Chondrocyte (in vitro differentiated cells): ENCODE measurements at regions not wholly inside any gene's neighbourhood (a gene's known extent, or its start where the extent isn't known, plus 50 kb on each side); places are given as distances from the start of the nearest gene placed in this dataset.

Experiments
- DNase-seq: peaks from one replicate; pipeline ENCODE4 v3.0.0; 2021; ENCODE audit warnings: mixed read lengths, low spot score
- H3K27ac Mint-ChIP-seq: one replicate; pipeline ENCODE4 v1.8.0; 2021; ENCODE audit warnings: mild to moderate bottlenecking, moderate library complexity, mixed read lengths; ENCODE audit not compliant: unreplicated experiment
- H3K27me3 Mint-ChIP-seq: 2 replicates; pipeline ENCODE4 v1.8.0; 2021; ENCODE audit warnings: low read depth, mixed read lengths
- H3K36me3 Mint-ChIP-seq: 2 replicates; pipeline ENCODE4 v1.8.0; 2021; ENCODE audit warnings: low read depth, mixed read lengths
- H3K4me1 Mint-ChIP-seq: 2 replicates; pipeline ENCODE4 v1.8.0; 2021; ENCODE audit warnings: low read depth, mild to moderate bottlenecking, mixed read lengths
- H3K4me3 Mint-ChIP-seq: one replicate; pipeline ENCODE4 v1.8.0; 2021; ENCODE audit warnings: mild to moderate bottlenecking, moderate library complexity, mixed read lengths; ENCODE audit not compliant: unreplicated experiment
- H3K9me3 Mint-ChIP-seq: 2 replicates; pipeline ENCODE4 v1.8.0; 2021; ENCODE audit warnings: low read depth, mixed read lengths
- CTCF ChIP-seq: fragments of 200-600 bp; sonication (generic); IDR thresholded peaks from 2 replicates; pipeline ENCODE4 v1.5.0; 2021; ENCODE audit warnings: antibody characterized with exemption, mild to moderate bottlenecking, moderate library complexity

- DNase-seq: no peak
- H3K27me3 Mint-ChIP-seq: no peaks in the 10 kb centered on the region
- TF ChIP-seq CTCF: no peak
- no peak overlapping the region for H3K4me3 Mint-ChIP-seq
- H3K4me1 Mint-ChIP-seq: peaks cover 10% of the 10 kb centered on the region
- H3K9me3 Mint-ChIP-seq: no peaks in the 10 kb centered on the region
- H3K27ac Mint-ChIP-seq: no peak overlapping the region
- no peaks in the 10 kb centered on the region for H3K36me3 Mint-ChIP-seq
These were observed 111.9 kb downstream of the NGF start for GRCh38 chr1:115225993-115226685.

GRCh38 chr1:115224636-115225035 lies 113.4 kb downstream of the NGF start:
- Mint-ChIP-seq H3K4me3 (no peak overlapping the region), H3K27me3 (no peaks in the 10 kb centered on the region), H3K9me3 (no peaks in the 10 kb centered on the region), H3K36me3 (no peaks in the 10 kb centered on the region), H3K4me1 (peaks cover 15% of the 10 kb centered on the region), H3K27ac (no peak overlapping the region)
- TF ChIP-seq CTCF: no peak
- no peak for DNase-seq

- H3K4me1 Mint-ChIP-seq: peaks cover 24% of the 10 kb centered on the region
- DNase-seq: no peak
- TF ChIP-seq CTCF: no peak
- H3K27ac Mint-ChIP-seq: no peak overlapping the region
- no peaks in the 10 kb centered on the region for H3K36me3 Mint-ChIP-seq
- no peaks in the 10 kb centered on the region for H3K27me3 Mint-ChIP-seq
- no peak overlapping the region for H3K4me3 Mint-ChIP-seq
- H3K9me3 Mint-ChIP-seq: no peaks in the 10 kb centered on the region
These were observed 115.2 kb downstream of the NGF start for GRCh38 chr1:115222616-115223402.

- Mint-ChIP-seq H3K36me3 (no peaks in the 10 kb centered on the region), H3K27ac (no peak overlapping the region), H3K4me3 (no peak overlapping the region), H3K4me1 (peaks cover 38% of the 10 kb centered on the region), H3K27me3 (no peaks in the 10 kb centered on the region), H3K9me3 (no peaks in the 10 kb centered on the region)
- no peak for DNase-seq
- TF ChIP-seq CTCF: no peak
These were observed 117.4 kb downstream of the NGF start for GRCh38 chr1:115220340-115221270.

GRCh38 chr1:115219927-115220326 lies 118.1 kb downstream of the NGF start:
- Mint-ChIP-seq H3K27me3 (no peaks in the 10 kb centered on the region), H3K27ac (no peak overlapping the region), H3K4me1 (peaks cover 38% of the 10 kb centered on the region), H3K4me3 (no peak overlapping the region), H3K36me3 (no peaks in the 10 kb centered on the region), H3K9me3 (no peaks in the 10 kb centered on the region)
- TF ChIP-seq CTCF: no peak
- no peak for DNase-seq
